ENCODE measurements at regions not wholly inside any gene's neighbourhood (a gene's known extent, or its start where the extent isn't known, plus 50 kb on each side); places are given as distances from the start of the nearest gene placed in this dataset.

GRCh38 chr6:20318851-20319387, 82.8 kb upstream of the E2F3 start:
- intact Hi-C loops (cut with DNase I; ENCODE audit: low total_unique reads): no loop called here

GRCh38 chr6:20319520-20320357, 81.9 kb upstream of the E2F3 start:
- H3K27ac ChIP-seq: no peak overlapping the region
- H3K9me3 ChIP-seq: no peaks in the 10 kb centered on the region
- TF ChIP-seq POLR2A (IDR thresholded peaks at IDR 0.05): no peak
- no peak for TF ChIP-seq CTCF (IDR thresholded peaks at IDR 0.05)
- no peak overlapping the region for H3K4me3 ChIP-seq
- H3K36me3 ChIP-seq: no peaks in the 10 kb centered on the region
- no peaks in the 10 kb centered on the region for H3K4me1 ChIP-seq
- intact Hi-C loops (cut with DNase I; ENCODE audit: low total_unique reads): no loop called here
- H3K27me3 ChIP-seq: no peaks in the 10 kb centered on the region
- DNase-seq: no peak

More at GRCh38 chr6:20318851-20319387, 82.8 kb upstream of the E2F3 start:
- Histone ChIP-seq H3K4me1 (no peaks in the 10 kb centered on the region), H3K9me3 (no peaks in the 10 kb centered on the region), H3K36me3 (no peaks in the 10 kb centered on the region), H3K4me3 (no peak overlapping the region), H3K27ac (no peak overlapping the region), H3K27me3 (no peaks in the 10 kb centered on the region)
- DNase-seq: no peak
- TF ChIP-seq POLR2A (IDR thresholded peaks at IDR 0.05) (no peak), CTCF (IDR thresholded peaks at IDR 0.05) (no peak)

- H3K9me3 ChIP-seq: no peaks in the 10 kb centered on the region
- intact Hi-C loops (cut with DNase I; ENCODE audit: low total_unique reads): no loop called here
- no peaks in the 10 kb centered on the region for H3K36me3 ChIP-seq
- H3K4me1 ChIP-seq: no peaks in the 10 kb centered on the region
- no peaks in the 10 kb centered on the region for H3K27me3 ChIP-seq
- TF ChIP-seq CTCF (IDR thresholded peaks at IDR 0.05) (no peak), POLR2A (IDR thresholded peaks at IDR 0.05) (no peak)
- no peak overlapping the region for H3K27ac ChIP-seq
- DNase-seq: no peak
- no peak overlapping the region for H3K4me3 ChIP-seq
Observed at GRCh38 chr6:20325641-20326421, 75.8 kb upstream of the E2F3 start.

GRCh38 chr6:20326422-20326728, 75.3 kb upstream of the E2F3 start:
- Histone ChIP-seq H3K36me3 (no peaks in the 10 kb centered on the region), H3K9me3 (no peaks in the 10 kb centered on the region), H3K4me1 (no peaks in the 10 kb centered on the region), H3K27me3 (no peaks in the 10 kb centered on the region), H3K27ac (no peak overlapping the region), H3K4me3 (no peak overlapping the region)
- intact Hi-C loops (cut with DNase I; ENCODE audit: low total_unique reads): no loop called here
- DNase-seq: no peak
- no peak for TF ChIP-seq CTCF (IDR thresholded peaks at IDR 0.05)
- no peak for TF ChIP-seq POLR2A (IDR thresholded peaks at IDR 0.05)

- DNase-seq: no peak
- intact Hi-C loops (cut with DNase I; ENCODE audit: low total_unique reads): no loop called here
- no peaks in the 10 kb centered on the region for H3K4me1 ChIP-seq
- H3K27ac ChIP-seq: no peak overlapping the region
- no peak for TF ChIP-seq POLR2A (IDR thresholded peaks at IDR 0.05)
- no peak for TF ChIP-seq CTCF (IDR thresholded peaks at IDR 0.05)
- H3K36me3 ChIP-seq: no peaks in the 10 kb centered on the region
- no peaks in the 10 kb centered on the region for H3K27me3 ChIP-seq
- H3K9me3 ChIP-seq: no peaks in the 10 kb centered on the region
- H3K4me3 ChIP-seq: no peak overlapping the region
Observed at GRCh38 chr6:20327141-20327540, 74.5 kb upstream of the E2F3 start.

Measured in uterus (tissue), 3 donors.